A673 (cell line): ENCODE measurements at regions not wholly inside any gene's neighbourhood (a gene's known extent, or its start where the extent isn't known, plus 50 kb on each side); places are given as distances from the start of the nearest gene placed in this dataset.

ENCODE experiments used
- CTCF ChIP-seq: fragments of 300-800, 200-600 bp; sonication (generic); conservative IDR thresholded peaks from 2 replicates; pipeline ENCODE4 v1.5.1; 2017; ENCODE audit warnings: low read depth, mild to moderate bottlenecking, antibody characterized with exemption, low read length, moderate library complexity, mixed read lengths
- EZH2 ChIP-seq: fragments of 200-600 bp; sonication (generic); IDR thresholded peaks from 2 replicates; pipeline ENCODE4 v1.6.1; 2017; ENCODE audit warnings: borderline replicate concordance, low read depth, mild to moderate bottlenecking, mixed read lengths, antibody characterized with exemption, low read length; ENCODE audit not compliant: poor library complexity, severe bottlenecking

DNA sequence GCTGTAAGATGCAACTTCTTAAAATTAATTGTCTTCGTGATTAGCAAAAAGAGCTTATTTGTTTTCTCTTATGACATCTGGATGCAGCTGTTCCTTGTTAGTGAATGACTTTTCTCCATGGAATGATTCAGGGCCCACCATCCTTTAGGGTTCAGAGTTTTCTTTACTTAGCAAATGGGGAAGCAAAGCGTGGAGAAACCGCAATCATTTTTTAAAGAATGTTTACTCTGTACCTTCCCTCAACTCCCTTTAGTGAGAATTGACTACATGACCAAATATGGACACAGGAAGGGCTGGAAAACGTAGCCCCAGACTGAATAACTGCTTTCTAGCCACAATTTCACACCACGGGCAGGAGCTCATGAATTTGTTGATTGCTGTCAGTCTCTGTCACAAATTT lies 130.1 kb downstream of the EDEM1 start:
- no peak for TF ChIP-seq EZH2
- TF ChIP-seq CTCF: no peak
